HG03457 (cell line): ENCODE measurements at regions not wholly inside any gene's neighbourhood (a gene's known extent, or its start where the extent isn't known, plus 50 kb on each side); places are given as distances from the start of the nearest gene placed in this dataset.
"Not testable (repeated sequence)": the region's sequence is repeated elsewhere in the genome, so short reads cannot be mapped to it uniquely, and the experiment has no call there.

Experiments
- ATAC-seq: cut with Tn5 transposase; IDR thresholded peaks from one replicate; pipeline ENCODE4 v1.9.1; 2021; ENCODE audit warnings: moderate number of reproducible peaks; ENCODE audit not compliant: unreplicated experiment

GRCh38 chr6:160804639-160805038, 102.6 kb downstream of the PLG start:
- ATAC-seq = no peak

- ATAC-seq = no peak
Observed at GRCh38 chr6:160808263-160808662, 106.2 kb downstream of the PLG start.

GRCh38 chr6:160810238-160810637, 108.2 kb downstream of the PLG start:
- ATAC-seq = no peak

- ATAC-seq = no peak
Observed at GRCh38 chr6:160812097-160812496, 110.1 kb downstream of the PLG start.

GRCh38 chr6:160818934-160819333, 116.9 kb downstream of the PLG start:
- ATAC-seq = no peak

- not testable (repeated sequence) for ATAC-seq
Observed at GRCh38 chr6:160820661-160821060, 118.6 kb downstream of the PLG start.

GRCh38 chr6:160831739-160832138, 129.7 kb downstream of the PLG start:
- no peak for ATAC-seq

- no peak for ATAC-seq
Observed at GRCh38 chr6:160832422-160832821, 130.4 kb downstream of the PLG start.

GRCh38 chr6:160837146-160837545, 135.1 kb downstream of the PLG start:
- ATAC-seq = no peak

GRCh38 chr6:160851031-160851430, 140.5 kb upstream of the MAP3K4 start:
- ATAC-seq = no peak

GRCh38 chr6:160853946-160854345, 137.6 kb upstream of the MAP3K4 start:
- no peak for ATAC-seq

- ATAC-seq = no peak
Observed at GRCh38 chr6:160858886-160859285, 132.7 kb upstream of the MAP3K4 start.

GRCh38 chr6:160859822-160860221, 131.7 kb upstream of the MAP3K4 start:
- ATAC-seq = no peak

GRCh38 chr6:160861824-160862223, 129.7 kb upstream of the MAP3K4 start:
- no peak for ATAC-seq

GRCh38 chr6:160863782-160864181, 127.8 kb upstream of the MAP3K4 start:
- no peak for ATAC-seq

- ATAC-seq = no peak
Observed at GRCh38 chr6:160871320-160871719, 120.2 kb upstream of the MAP3K4 start.

- ATAC-seq = no peak
Observed at GRCh38 chr6:160881148-160881808, 110.3 kb upstream of the MAP3K4 start.

GRCh38 chr6:160882006-160882405, 109.6 kb upstream of the MAP3K4 start:
- no peak for ATAC-seq

- ATAC-seq = no peak
Observed at GRCh38 chr6:160882791-160883279, 108.7 kb upstream of the MAP3K4 start.

GRCh38 chr6:160883560-160883959, 108.0 kb upstream of the MAP3K4 start:
- no peak for ATAC-seq

- no peak for ATAC-seq
Observed at GRCh38 chr6:160883999-160884398, 107.6 kb upstream of the MAP3K4 start.

GRCh38 chr6:160889148-160889547, 102.4 kb upstream of the MAP3K4 start:
- ATAC-seq = not testable (repeated sequence)

- ATAC-seq = no peak
Observed at GRCh38 chr6:160891690-160892089, 99.9 kb upstream of the MAP3K4 start.
